ENCODE measurements at regions not wholly inside any gene's neighbourhood (a gene's known extent, or its start where the extent isn't known, plus 50 kb on each side); places are given as distances from the start of the nearest gene placed in this dataset.

DNA sequence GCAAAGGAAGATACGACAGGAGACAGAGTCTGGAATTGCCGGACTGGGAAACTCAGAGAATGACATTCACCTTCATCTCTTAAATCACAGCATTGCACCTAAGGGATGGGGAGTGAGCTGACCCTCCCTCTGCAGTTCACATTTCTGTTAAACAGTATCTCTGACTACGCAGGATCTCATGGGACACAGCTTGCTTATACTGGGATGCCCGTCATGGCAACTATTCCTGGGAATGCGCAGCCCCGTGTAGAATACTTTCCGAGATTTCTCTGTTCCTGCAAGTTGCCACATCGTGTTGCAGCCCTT lies 232.5 kb upstream of the HES1 start:
- H3K4me1 ChIP-seq (ENCODE audit: control insufficient read depth in 4 of 4, insufficient read depth in 4 of 4, low read length in 3 of 4) = no peaks in the 10 kb centered on the region
- H3K4me3 ChIP-seq (ENCODE audit: low read depth in 1 of 3, low read length in 3 of 3) = no peak overlapping the region
- H3K27ac ChIP-seq (ENCODE audit: low read depth in 1 of 2, low read length in 2 of 2) = no peak overlapping the region
- no peak for DNase-seq (ENCODE audit: low spot score)
- no peaks in the 10 kb centered on the region for H3K9me3 ChIP-seq (ENCODE audit: control insufficient read depth in 4 of 4, low read length in 3 of 4)
- no peaks in the 10 kb centered on the region for H3K36me3 ChIP-seq (ENCODE audit: control insufficient read depth in 4 of 4, insufficient read depth in 3 of 4, low read depth in 1 of 4, low read length in 3 of 4)
- 94% methylated on average over 8 of the region's 8 CpGs for WGBS
- H3K27me3 ChIP-seq (ENCODE audit: control insufficient read depth in 4 of 4, insufficient read depth in 4 of 4, low read length in 3 of 4) = no peaks in the 10 kb centered on the region
- no peak overlapping the region for H3K9ac ChIP-seq (ENCODE audit: low read depth in 1 of 2, low read length in 2 of 2)
- TF ChIP-seq CTCF (IDR thresholded peaks at IDR 0.05; ENCODE audit: low read depth, low read length, missing input control) (no peak), HNF4A (conservative IDR thresholded peaks at IDR 0.05) (no peak), GABPA (IDR thresholded peaks at IDR 0.05 in 1 of 2, conservative IDR thresholded peaks at IDR 0.05 in 1 of 2) (no peak), NR2F2 (IDR thresholded peaks at IDR 0.05) (no peak), FOXA1 (IDR thresholded peaks at IDR 0.05) (no peak), YY1 (IDR thresholded peaks at IDR 0.05) (no peak), EGR1 (IDR thresholded peaks at IDR 0.05; ENCODE audit: low read depth in 2 of 2) (no peak), JUND (IDR thresholded peaks at IDR 0.05) (no peak), RAD21 (IDR thresholded peaks at IDR 0.05) (no peak), RXRA (IDR thresholded peaks at IDR 0.05) (no peak), HNF4G (IDR thresholded peaks at IDR 0.05) (no peak), REST (IDR thresholded peaks at IDR 0.05) (no peak)
- TF ChIP-seq, protein P1, sequence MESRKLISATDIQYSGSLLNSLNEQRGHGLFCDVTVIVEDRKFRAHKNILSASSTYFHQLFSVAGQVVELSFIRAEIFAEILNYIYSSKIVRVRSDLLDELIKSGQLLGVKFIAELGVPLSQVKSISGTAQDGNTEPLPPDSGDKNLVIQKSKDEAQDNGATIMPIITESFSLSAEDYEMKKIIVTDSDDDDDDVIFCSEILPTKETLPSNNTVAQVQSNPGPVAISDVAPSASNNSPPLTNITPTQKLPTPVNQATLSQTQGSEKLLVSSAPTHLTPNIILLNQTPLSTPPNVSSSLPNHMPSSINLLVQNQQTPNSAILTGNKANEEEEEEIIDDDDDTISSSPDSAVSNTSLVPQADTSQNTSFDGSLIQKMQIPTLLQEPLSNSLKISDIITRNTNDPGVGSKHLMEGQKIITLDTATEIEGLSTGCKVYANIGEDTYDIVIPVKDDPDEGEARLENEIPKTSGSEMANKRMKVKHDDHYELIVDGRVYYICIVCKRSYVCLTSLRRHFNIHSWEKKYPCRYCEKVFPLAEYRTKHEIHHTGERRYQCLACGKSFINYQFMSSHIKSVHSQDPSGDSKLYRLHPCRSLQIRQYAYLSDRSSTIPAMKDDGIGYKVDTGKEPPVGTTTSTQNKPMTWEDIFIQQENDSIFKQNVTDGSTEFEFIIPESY (IDR thresholded peaks at IDR 0.05) = no peak

- Histone ChIP-seq H3K9me3 (ENCODE audit: control insufficient read depth in 4 of 4, low read length in 3 of 4) (no peaks in the 10 kb centered on the region), H3K4me3 (ENCODE audit: low read depth in 1 of 3, low read length in 3 of 3) (no peak overlapping the region), H3K27me3 (ENCODE audit: control insufficient read depth in 4 of 4, insufficient read depth in 4 of 4, low read length in 3 of 4) (no peaks in the 10 kb centered on the region), H3K4me1 (ENCODE audit: control insufficient read depth in 4 of 4, insufficient read depth in 4 of 4, low read length in 3 of 4) (no peaks in the 10 kb centered on the region), H3K36me3 (ENCODE audit: control insufficient read depth in 4 of 4, insufficient read depth in 3 of 4, low read depth in 1 of 4, low read length in 3 of 4) (no peaks in the 10 kb centered on the region), H3K27ac (ENCODE audit: low read depth in 1 of 2, low read length in 2 of 2) (no peak overlapping the region), H3K9ac (ENCODE audit: low read depth in 1 of 2, low read length in 2 of 2) (no peak overlapping the region)
- no peak for DNase-seq (ENCODE audit: low spot score)
- WGBS = 94% methylated on average over 4 of the region's 4 CpGs
- no peak for TF ChIP-seq MAX (IDR thresholded peaks at IDR 0.05)
- TF ChIP-seq FOXA1 (IDR thresholded peaks at IDR 0.05) = no peak
- TF ChIP-seq GABPA (IDR thresholded peaks at IDR 0.05 in 1 of 2, conservative IDR thresholded peaks at IDR 0.05 in 1 of 2) = no peak
- no peak for TF ChIP-seq FOXA2 (IDR thresholded peaks at IDR 0.05)
- TF ChIP-seq, protein P1 (IDR thresholded peaks at IDR 0.05) = no peak
- no peak for TF ChIP-seq RXRA (IDR thresholded peaks at IDR 0.05)
- TF ChIP-seq, protein P2, sequence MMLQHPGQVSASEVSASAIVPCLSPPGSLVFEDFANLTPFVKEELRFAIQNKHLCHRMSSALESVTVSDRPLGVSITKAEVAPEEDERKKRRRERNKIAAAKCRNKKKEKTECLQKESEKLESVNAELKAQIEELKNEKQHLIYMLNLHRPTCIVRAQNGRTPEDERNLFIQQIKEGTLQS (IDR thresholded peaks at IDR 0.05) = no peak
- no peak for TF ChIP-seq HNF4G (IDR thresholded peaks at IDR 0.05)
- no peak for TF ChIP-seq EGR1 (IDR thresholded peaks at IDR 0.05; ENCODE audit: low read depth in 2 of 2)
- TF ChIP-seq RAD21 (IDR thresholded peaks at IDR 0.05) = no peak
- no peak for TF ChIP-seq SP1 (IDR thresholded peaks at IDR 0.05)
- TF ChIP-seq TAF1 (conservative IDR thresholded peaks at IDR 0.05) = no peak
- TF ChIP-seq HNF4A (conservative IDR thresholded peaks at IDR 0.05) = no peak
Observed at GRCh38 chr3:193903966-193904365, 232.0 kb upstream of the HES1 start.

Measured in liver (tissue), 8 donors.